IPS-18a (cell line): ENCODE measurements at regions not wholly inside any gene's neighbourhood (a gene's known extent, or its start where the extent isn't known, plus 50 kb on each side); places are given as distances from the start of the nearest gene placed in this dataset.
A peak's percentile ranks its signal among the peaks of the same experiment; 100 is the strongest.

ENCODE experiments used
- H3K27ac ChIP-seq: one replicate; pipeline ENCODE4 v1.5.1; 2013; ENCODE audit warnings: low read length
- H3K27me3 ChIP-seq: one replicate; pipeline ENCODE4 v1.6.1; 2013; ENCODE audit warnings: mild to moderate bottlenecking, low read length; ENCODE audit not compliant: control insufficient read depth, insufficient read depth
- H3K36me3 ChIP-seq: one replicate; pipeline ENCODE4 v1.6.1; 2013; ENCODE audit warnings: low read depth, low read length; ENCODE audit not compliant: control insufficient read depth
- H3K4me1 ChIP-seq: one replicate; pipeline ENCODE4 v1.6.1; 2013; ENCODE audit warnings: low read depth, low read length; ENCODE audit not compliant: control insufficient read depth
- H3K4me3 ChIP-seq: one replicate; pipeline ENCODE4 v1.5.1; 2013; ENCODE audit warnings: low read length
- H3K9ac ChIP-seq: one replicate; pipeline ENCODE4 v1.6.1; 2013; ENCODE audit warnings: mild to moderate bottlenecking, low read length, moderate library complexity
- H3K9me3 ChIP-seq: one replicate; pipeline ENCODE4 v1.6.1; 2013; ENCODE audit warnings: low read depth, low read length; ENCODE audit not compliant: control insufficient read depth

DNA sequence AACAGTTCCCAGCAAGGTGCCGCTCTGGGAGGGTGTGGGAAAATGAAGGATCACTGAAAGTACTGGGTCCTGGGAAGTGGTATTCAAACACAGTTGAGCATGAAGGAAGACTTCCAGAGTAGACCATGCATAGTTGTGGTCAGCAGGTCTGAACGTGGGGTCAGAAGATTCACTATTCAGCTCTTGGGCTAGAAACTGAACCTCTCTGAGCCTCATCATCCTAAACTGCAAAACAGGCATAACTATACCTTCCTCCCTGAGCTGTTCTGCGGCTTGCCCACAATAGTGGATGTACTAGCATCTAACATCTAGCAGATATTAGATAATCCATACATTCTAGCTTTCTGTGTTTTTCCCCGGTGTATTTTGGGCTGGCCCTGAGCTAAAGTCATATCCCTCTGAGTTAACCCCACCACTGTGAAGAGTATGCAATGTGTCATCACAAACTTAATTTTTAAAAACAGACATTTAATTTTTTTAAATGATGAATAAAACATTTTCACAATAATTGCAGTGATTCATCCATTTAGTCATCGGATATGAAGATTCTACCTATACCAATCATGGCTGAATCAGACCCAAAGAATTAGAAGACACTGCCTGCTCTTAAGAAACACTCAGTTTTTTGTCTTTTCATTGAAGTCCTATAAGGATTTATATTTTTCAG lies 179.1 kb downstream of the BLID start:
- no peak overlapping the region for H3K27ac ChIP-seq
- H3K36me3 ChIP-seq, result no peaks in the 10 kb centered on the region
- no peaks in the 10 kb centered on the region for H3K27me3 ChIP-seq
- H3K9ac ChIP-seq, result no peak overlapping the region
- H3K4me3 ChIP-seq, result no peak overlapping the region
- H3K9me3 ChIP-seq, result no peaks in the 10 kb centered on the region
- peaks cover 11% of the 10 kb centered on the region for H3K4me1 ChIP-seq

DNA sequence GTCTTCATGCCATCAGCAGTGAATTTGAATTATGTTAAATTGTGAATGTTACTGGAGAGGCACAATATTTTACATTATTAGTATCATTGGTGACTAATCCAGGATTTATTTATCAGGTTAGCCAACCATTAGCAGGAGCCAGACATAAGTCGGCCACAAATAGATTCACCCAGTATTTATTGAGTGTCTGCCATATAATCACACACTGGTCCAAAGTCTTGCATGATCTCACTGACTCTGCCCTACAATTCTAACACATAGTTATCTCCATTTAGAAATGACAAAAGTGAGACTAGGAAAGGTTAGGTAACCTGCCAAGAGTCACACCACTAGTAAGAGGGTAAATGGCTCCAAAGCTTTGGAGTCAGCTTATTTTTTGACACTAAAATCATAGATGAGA lies 179.6 kb downstream of the BLID start:
- Histone ChIP-seq H3K9ac (no peak overlapping the region), H3K36me3 (no peaks in the 10 kb centered on the region), H3K27ac (no peak overlapping the region), H3K4me3 (no peak overlapping the region), H3K9me3 (no peaks in the 10 kb centered on the region), H3K27me3 (no peaks in the 10 kb centered on the region), H3K4me1 (peaks cover 11% of the 10 kb centered on the region)

GRCh38 chr11:121933694-121934093 lies 182.3 kb downstream of the BLID start:
- Histone ChIP-seq H3K36me3 (no peaks in the 10 kb centered on the region), H3K9ac (no peak overlapping the region), H3K4me3 (no peak overlapping the region), H3K4me1 (peaks cover 25% of the 10 kb centered on the region), H3K27me3 (peaks cover 13% of the 10 kb centered on the region), H3K9me3 (no peaks in the 10 kb centered on the region), H3K27ac (no peak overlapping the region)

DNA sequence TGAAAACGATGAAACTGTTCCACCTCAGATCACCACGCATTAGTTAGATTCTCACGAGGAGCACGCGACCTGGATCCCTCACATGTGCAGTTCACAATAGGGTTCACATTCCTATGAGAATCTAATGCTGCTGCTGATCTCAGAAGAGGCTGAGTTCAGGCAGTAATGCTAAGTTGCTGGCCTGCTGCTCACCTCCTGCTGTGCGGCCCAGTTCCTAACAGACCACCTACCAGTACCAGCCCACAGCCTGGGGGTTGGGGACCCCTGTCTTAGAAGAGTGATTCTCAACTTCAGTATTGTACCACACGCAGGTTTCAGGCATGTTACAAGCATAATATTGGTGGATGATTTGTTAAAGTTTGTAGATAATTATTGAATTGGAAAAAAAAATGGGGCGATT lies 182.7 kb downstream of the BLID start:
- Histone ChIP-seq H3K36me3 (no peaks in the 10 kb centered on the region), H3K4me1 (peaks cover 29% of the 10 kb centered on the region), H3K9ac (no peak overlapping the region), H3K4me3 (no peak overlapping the region), H3K27ac (no peak overlapping the region), H3K27me3 (peaks cover 17% of the 10 kb centered on the region), H3K9me3 (no peaks in the 10 kb centered on the region)

DNA sequence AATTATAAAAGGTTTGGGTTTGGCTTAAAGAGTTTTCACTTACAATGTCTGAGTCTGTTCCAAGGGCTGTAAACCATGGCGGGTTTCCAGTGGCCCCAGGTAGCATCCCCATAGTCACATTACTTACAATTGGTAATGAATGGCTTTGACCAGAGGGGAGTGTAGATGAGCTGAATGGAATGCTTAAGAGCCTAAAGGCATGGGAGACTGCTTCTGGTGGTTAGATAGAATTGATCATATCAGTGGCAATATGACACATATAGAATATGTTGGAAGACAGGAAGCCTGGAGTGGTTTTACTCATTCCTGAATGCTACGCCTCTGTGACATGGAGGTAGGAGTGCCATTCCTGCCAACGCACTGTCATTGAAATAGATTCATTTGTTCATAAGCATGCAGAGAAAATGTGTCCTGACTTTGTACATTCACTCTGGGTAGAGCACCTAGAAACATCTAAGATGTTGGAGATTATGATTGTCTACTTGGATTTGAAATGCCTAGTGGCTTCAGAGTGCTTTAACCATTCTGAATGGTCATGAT lies 183.3 kb downstream of the BLID start:
- no peak overlapping the region for H3K4me3 ChIP-seq
- H3K27me3 ChIP-seq, result peaks cover 20% of the 10 kb centered on the region
- no peak overlapping the region for H3K9ac ChIP-seq
- H3K27ac ChIP-seq, result no peak overlapping the region
- no peaks in the 10 kb centered on the region for H3K36me3 ChIP-seq
- no peaks in the 10 kb centered on the region for H3K9me3 ChIP-seq
- peaks cover 33% of the 10 kb centered on the region for H3K4me1 ChIP-seq

- Histone ChIP-seq H3K4me3 (no peak overlapping the region), H3K9me3 (no peaks in the 10 kb centered on the region), H3K4me1 (peaks cover 33% of the 10 kb centered on the region), H3K36me3 (no peaks in the 10 kb centered on the region), H3K27ac (no peak overlapping the region), H3K9ac (no peak overlapping the region), H3K27me3 (peaks cover 20% of the 10 kb centered on the region)
Measured at GRCh38 chr11:121931748-121932352, 184.2 kb downstream of the BLID start.

DNA sequence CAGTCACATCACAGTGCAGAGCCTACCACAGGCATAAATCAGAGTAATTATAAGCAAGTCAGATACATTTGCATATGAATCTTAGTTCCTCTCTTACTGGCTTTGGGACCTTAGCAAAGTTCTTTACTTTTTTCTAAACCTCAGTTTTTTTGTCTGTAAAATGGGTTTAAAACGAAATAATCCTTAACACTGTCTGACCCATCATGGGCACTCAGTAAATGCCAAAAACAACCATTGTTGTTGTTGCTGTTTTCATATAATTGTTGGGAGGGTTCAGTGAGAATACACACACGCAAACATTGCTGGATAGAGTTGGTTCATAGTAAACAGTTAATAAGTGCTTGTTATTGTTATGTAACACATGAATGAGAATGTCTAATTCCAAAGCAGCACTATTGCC lies 184.9 kb downstream of the BLID start:
- no peak overlapping the region for H3K4me3 ChIP-seq

DNA sequence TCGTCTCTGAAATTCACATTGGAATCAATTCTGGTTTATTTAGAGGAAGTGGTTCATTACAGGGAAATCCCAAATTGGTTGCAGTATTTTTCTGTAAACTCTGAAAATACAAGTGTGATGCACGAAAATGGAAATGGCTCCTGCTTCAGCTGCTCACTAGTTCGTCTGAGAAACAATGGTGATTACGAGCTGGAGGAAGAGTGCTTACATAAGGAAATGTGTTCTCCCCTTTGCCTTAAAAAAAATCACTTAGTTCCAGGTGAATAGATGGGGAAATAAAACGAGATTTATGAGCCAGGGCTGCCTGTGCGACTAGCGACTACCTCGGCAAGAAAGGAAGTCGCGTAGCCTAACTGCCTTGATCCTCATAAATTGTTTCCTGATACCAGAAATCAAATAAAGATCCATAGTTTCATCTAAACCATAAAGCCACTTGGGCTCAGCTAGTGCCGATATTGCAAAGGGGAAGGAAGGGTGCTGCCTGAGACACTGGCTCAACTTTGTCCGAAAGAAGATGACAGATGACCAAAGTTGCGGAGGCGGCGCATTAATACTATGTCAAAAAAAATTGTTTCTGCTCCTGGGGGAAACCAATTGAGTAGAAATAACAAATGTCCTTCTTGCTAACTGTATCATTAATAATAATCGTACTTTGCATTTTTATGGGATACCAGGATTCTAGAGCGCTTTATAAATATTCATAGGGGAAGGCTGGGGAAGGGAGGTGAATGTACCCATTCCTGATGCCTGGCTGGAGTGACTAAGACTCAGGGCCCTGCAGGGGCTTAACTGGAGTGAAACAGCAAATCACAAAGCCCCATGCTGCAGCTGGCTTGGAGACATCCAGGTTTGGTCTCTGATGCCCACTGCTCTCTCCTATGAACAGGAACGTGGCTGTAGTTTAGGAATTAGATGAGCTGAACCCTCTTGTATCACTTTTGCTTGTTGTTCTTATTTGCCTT lies 185.7 kb downstream of the BLID start:
- Histone ChIP-seq H3K4me1 (peaks cover 33% of the 10 kb centered on the region), H3K27me3 (peaks cover 20% of the 10 kb centered on the region), H3K9ac (no peak overlapping the region), H3K36me3 (no peaks in the 10 kb centered on the region), H3K27ac (no peak overlapping the region), H3K4me3 (peak overlapping the region; percentile 72), H3K9me3 (no peaks in the 10 kb centered on the region)

More for the DNA sequence above, 184.9 kb downstream of the BLID start:
- no peak overlapping the region for H3K9ac ChIP-seq
- peaks cover 20% of the 10 kb centered on the region for H3K27me3 ChIP-seq
- H3K4me1 ChIP-seq, result peaks cover 33% of the 10 kb centered on the region
- no peaks in the 10 kb centered on the region for H3K9me3 ChIP-seq
- no peaks in the 10 kb centered on the region for H3K36me3 ChIP-seq
- H3K27ac ChIP-seq, result no peak overlapping the region

DNA sequence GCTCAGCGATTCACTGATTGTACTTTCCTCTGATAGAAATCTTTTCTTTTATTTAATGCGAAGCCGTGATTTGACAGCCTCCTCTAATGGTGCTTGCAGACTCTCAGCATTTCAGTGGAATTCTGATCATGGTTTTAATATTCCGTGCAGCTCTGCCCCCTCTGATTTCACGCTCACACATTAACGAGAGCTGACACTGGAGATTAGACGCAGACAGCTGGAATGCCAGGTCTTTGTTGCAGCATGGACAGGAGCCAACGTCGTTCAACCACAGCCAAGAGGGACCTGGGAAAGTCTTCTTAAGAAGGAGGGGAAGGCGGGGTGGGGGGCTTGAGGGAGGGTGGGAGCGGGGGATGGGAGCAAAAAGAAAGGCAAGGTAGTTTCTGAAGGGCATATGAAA lies 186.4 kb downstream of the BLID start:
- Histone ChIP-seq H3K36me3 (no peaks in the 10 kb centered on the region), H3K27me3 (peaks cover 20% of the 10 kb centered on the region), H3K9me3 (no peaks in the 10 kb centered on the region), H3K4me3 (peak overlapping the region; percentile 72), H3K9ac (peak overlapping the region; percentile 51), H3K4me1 (peaks cover 33% of the 10 kb centered on the region), H3K27ac (no peak overlapping the region)

DNA sequence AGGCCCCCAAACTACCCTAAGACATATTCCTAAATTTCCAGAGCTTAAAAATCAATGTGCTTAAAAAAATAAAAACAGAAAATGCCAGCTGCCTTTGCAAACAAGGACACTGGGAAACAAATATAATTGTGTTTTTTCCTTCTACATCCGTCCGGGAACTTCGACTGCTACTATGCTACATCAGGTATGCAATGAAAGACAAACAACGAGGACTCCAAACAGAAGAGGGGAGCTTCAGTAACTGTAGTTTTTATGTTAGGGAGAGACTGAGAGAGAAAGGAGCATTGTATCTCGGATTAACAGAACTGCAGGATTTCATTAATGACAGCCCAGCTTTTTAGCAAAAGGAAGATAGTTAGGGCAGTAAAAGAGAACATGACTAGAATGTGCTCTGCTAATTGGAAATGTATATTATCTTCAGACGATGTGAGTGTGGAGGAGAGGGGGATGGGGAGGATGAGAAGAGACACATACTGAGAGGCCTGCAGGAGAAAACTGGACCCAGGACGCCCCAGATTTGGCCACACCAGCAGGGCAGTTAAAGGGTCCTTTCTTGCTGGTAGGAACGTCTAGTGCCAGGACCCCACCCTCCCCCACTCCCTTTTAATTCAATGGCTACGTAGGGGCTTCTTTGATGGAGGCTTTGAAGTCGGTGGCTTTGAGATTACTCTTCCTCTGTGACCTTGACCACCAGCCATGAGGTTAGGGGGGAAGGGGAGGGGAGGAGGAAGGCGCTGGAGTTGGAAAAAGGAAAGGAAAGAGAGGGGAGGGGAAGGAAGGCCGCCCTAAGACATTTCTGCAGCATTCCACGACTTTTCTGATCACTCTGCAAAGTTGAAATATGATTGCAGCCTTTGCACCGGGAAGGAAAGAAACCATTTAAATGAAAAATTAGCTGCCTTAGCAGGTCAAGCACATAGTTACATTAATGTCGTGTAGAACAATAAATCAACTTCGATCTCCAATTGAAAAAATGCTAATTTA lies 187.1 kb downstream of the BLID start:
- peaks cover 20% of the 10 kb centered on the region for H3K27me3 ChIP-seq
- no peak overlapping the region for H3K27ac ChIP-seq
- H3K9ac ChIP-seq, result peak overlapping the region; percentile 51
- H3K4me1 ChIP-seq, result peaks cover 33% of the 10 kb centered on the region
- peak overlapping the region; percentile 72 for H3K4me3 ChIP-seq
- no peaks in the 10 kb centered on the region for H3K9me3 ChIP-seq
- no peaks in the 10 kb centered on the region for H3K36me3 ChIP-seq
